K562 (cell line): ENCODE measurements at regions not wholly inside any gene's neighbourhood (a gene's known extent, or its start where the extent isn't known, plus 50 kb on each side); places are given as distances from the start of the nearest gene placed in this dataset.

Experiments used
- ATAC-seq: fragments of 200-7000 bp; cut with Tn5 transposase; 3 replicates; pipeline ENCODE4 v1.9.1; 2020; ENCODE audit warnings: moderate library complexity
- BruUV-seq: library from RNA; stranded (reverse); fragments of 400-500 nt; replicated peaks from 2 replicates; lab custom pipeline; 2021; lab: Mats Ljungman, UMichigan
- CTCF ChIA-PET: fragments of 300-600 bp; formaldehyde crosslinking; extraction: SDS; loops from one replicate; lab custom pipeline; 2021; ENCODE audit warnings: low intra/inter-chr PET ratio; lab: Yijun Ruan, JAX
- POLR2A ChIA-PET: fragments of 300-600, 350-650 bp; sonication (Branson Sonifier 250); formaldehyde crosslinking; extraction: SDS; loops from one replicate; lab custom pipeline; 2021; ENCODE audit warnings: antibody characterized with exemption, inconsistent platforms; lab: Yijun Ruan, JAX
- DNase-seq, 4 experiments: peaks; one replicate each; pipeline versions ENCODE4 v3.0.0 to v3.0.0-alpha.2; 2011 to 2018; ENCODE audit warnings: low spot score in 3 of 4, mixed read lengths in 3 of 4; ENCODE audit errors: extremely low read depth in 1 of 4
- FAIRE-seq: peaks from 2 replicates; lab custom pipeline; 2011; peaks lifted over from hg19 to GRCh38; lab: Jason Lieb, UNC
- H2AFZ ChIP-seq: 2 replicates; pipeline ENCODE4 v1.6.0; 2011; ENCODE audit warnings: low read depth, low read length, control low read depth, inconsistent platforms
- H3K27ac ChIP-seq: fragments of 200-600 bp; 3 replicates; pipeline ENCODE4 v1.8.0; 2011; ENCODE audit warnings: low read depth, mild to moderate bottlenecking, control low read depth, inconsistent platforms, low read length, moderate library complexity, mixed read lengths; ENCODE audit errors: extremely low read depth
- H3K27me3 ChIP-seq, 2 experiments: fragments of 300-600 bp in 1 of 2; 2 replicates in 1 of 2; 3 replicates in 1 of 2; pipeline versions ENCODE4 v1.6.0 to v1.8.0; 2011; ENCODE audit warnings: inconsistent platforms in 2 of 2, low read length in 2 of 2, mild to moderate bottlenecking in 1 of 2, mixed read lengths in 1 of 2, moderate library complexity in 1 of 2; ENCODE audit not compliant: control insufficient read depth in 2 of 2, insufficient read depth in 2 of 2
- H3K36me3 ChIP-seq: fragments of 300-600 bp; 3 replicates; pipeline ENCODE4 v1.8.0; 2011; ENCODE audit warnings: mild to moderate bottlenecking, low read length, inconsistent platforms; ENCODE audit not compliant: control insufficient read depth, insufficient read depth
- H3K4me1 ChIP-seq, 2 experiments: fragments of 200-600 bp in 1 of 2; replicated peaks in 1 of 2; 2 replicates in 1 of 2; 3 replicates in 1 of 2; pipeline versions ENCODE4 v1.5.1 to v1.8.0; 2011; ENCODE audit warnings: inconsistent platforms in 2 of 2, low read length in 2 of 2, mild to moderate bottlenecking in 1 of 2, mixed read lengths in 1 of 2, moderate library complexity in 1 of 2; ENCODE audit not compliant: control insufficient read depth in 2 of 2, insufficient read depth in 2 of 2
- H3K4me2 ChIP-seq: 2 replicates; pipeline ENCODE4 v1.6.1; 2011; ENCODE audit warnings: low read length, control low read depth, inconsistent platforms, mixed read lengths; ENCODE audit not compliant: insufficient read depth
- H3K4me3 ChIP-seq: fragments of 200-600 bp; sonication (generic), shearing (Covaris generic); 2 replicates; pipeline ENCODE4 v1.5.1; 2016; ENCODE audit warnings: control low read depth, inconsistent platforms
- H3K79me2 ChIP-seq: fragments of 200-600 bp; 3 replicates; pipeline ENCODE4 v1.8.0; 2011; ENCODE audit warnings: low read length, inconsistent platforms; ENCODE audit not compliant: control insufficient read depth, insufficient read depth
- H3K9ac ChIP-seq, 2 experiments: 2 replicates each; pipeline versions ENCODE4 v1.6.0 to v1.6.1; 2011; ENCODE audit warnings: low read depth in 2 of 2, low read length in 2 of 2, control low read depth in 1 of 2, inconsistent platforms in 1 of 2, mild to moderate bottlenecking in 1 of 2, mixed read lengths in 1 of 2; ENCODE audit not compliant: insufficient read depth in 1 of 2
- H3K9me1 ChIP-seq: one replicate; pipeline ENCODE4 v1.6.0; 2011; ENCODE audit warnings: inconsistent platforms, mild to moderate bottlenecking, low read length, moderate library complexity; ENCODE audit not compliant: control insufficient read depth, insufficient read depth
- H3K9me3 ChIP-seq: replicated peaks from 2 replicates; pipeline ENCODE4 v1.5.1; 2011; ENCODE audit warnings: low read depth, low read length, inconsistent platforms; ENCODE audit not compliant: control insufficient read depth, insufficient read depth
- H4K20me1 ChIP-seq: replicated peaks from 2 replicates; pipeline ENCODE4 v1.6.1; 2011; ENCODE audit warnings: low read length, inconsistent platforms, mixed read lengths; ENCODE audit not compliant: control insufficient read depth, insufficient read depth
- ATF2 ChIP-seq: sonication (generic); formaldehyde crosslinking; IDR thresholded peaks from 2 replicates; pipeline ENCODE4 v1.8.1; 2022; ENCODE audit warnings: missing genetic modification reagents
- C11orf30 ChIP-seq: fragments of 450-650 bp; IDR thresholded peaks from 2 replicates; pipeline ENCODE4 v1.6.1; 2016; ENCODE audit warnings: low read depth, mild to moderate bottlenecking
- EP300 ChIP-seq: IDR thresholded peaks from 2 replicates; pipeline ENCODE4 v1.6.1; 2012; ENCODE audit warnings: low read length, improper control_type of control experiment
- EP400 ChIP-seq: fragments of 450-650 bp; IDR thresholded peaks from 2 replicates; pipeline ENCODE4 v1.6.1; 2017; ENCODE audit warnings: antibody characterized with exemption, mild to moderate bottlenecking, moderate library complexity
- HDAC6 ChIP-seq: IDR thresholded peaks from 2 replicates; pipeline ENCODE4 v1.6.1; 2012; ENCODE audit warnings: low read depth, mild to moderate bottlenecking, control low read depth, inconsistent platforms, low read length, moderate library complexity
- HDAC8 ChIP-seq: fragments of 450-650 bp; IDR thresholded peaks from 2 replicates; pipeline ENCODE4 v1.6.1; 2016; ENCODE audit warnings: mild to moderate bottlenecking, missing genetic modification characterization, moderate library complexity, missing compliant biosample characterization
- HNRNPLL ChIP-seq: fragments of 200-400 bp; formaldehyde crosslinking; IDR thresholded peaks from 2 replicates; pipeline ENCODE4 v1.6.1; 2017; ENCODE audit warnings: low read length, low read depth, mild to moderate bottlenecking; ENCODE audit not compliant: poor library complexity, severe bottlenecking
- MBD2 ChIP-seq: sonication (generic); IDR thresholded peaks from 2 replicates; pipeline ENCODE4 v1.6.1; 2016; ENCODE audit warnings: low read depth, borderline replicate concordance
- MCM2 ChIP-seq: fragments of 450-650 bp; IDR thresholded peaks from 2 replicates; pipeline ENCODE4 v1.6.1; 2017; ENCODE audit warnings: low read depth, mild to moderate bottlenecking
- MLLT1 ChIP-seq, 2 experiments: fragments of 450-650 bp; IDR thresholded peaks; 2 replicates each; pipeline ENCODE4 v1.6.1; 2016
- NCOA2 ChIP-seq, 2 experiments: fragments of 450-650 bp; IDR thresholded peaks; 2 replicates each; pipeline ENCODE4 v1.6.1; 2018; ENCODE audit warnings: mild to moderate bottlenecking in 2 of 2, moderate library complexity in 1 of 2; ENCODE audit not compliant: partially characterized antibody in 2 of 2
- NFATC3 ChIP-seq: fragments of 450-650 bp; IDR thresholded peaks from 2 replicates; pipeline ENCODE4 v1.6.1; 2017; ENCODE audit warnings: mild to moderate bottlenecking
- PPARD ChIP-seq: fragments of 250-450 bp; sonication (Bioruptor Pico); IDR thresholded peaks from 2 replicates; pipeline ENCODE4 v1.8.0; 2022; ENCODE audit warnings: inconsistent platforms, mild to moderate bottlenecking, moderate library complexity
- SRSF7 ChIP-seq: fragments of 200-400 bp; formaldehyde crosslinking; optimal IDR thresholded peaks from 2 replicates; pipeline ENCODE3; 2017; ENCODE audit warnings: mild to moderate bottlenecking, low read depth, low read length
- TFAM ChIP-seq: fragments of 250-450 bp; sonication (Bioruptor Pico); conservative IDR thresholded peaks from 2 replicates; pipeline ENCODE4 v1.5.0; 2021; ENCODE audit warnings: mild to moderate bottlenecking, moderate library complexity
- ZNF699 ChIP-seq: fragments of 250-450 bp; sonication (Bioruptor Pico); IDR thresholded peaks from 2 replicates; pipeline ENCODE4 v1.8.0; 2021; ENCODE audit warnings: mild to moderate bottlenecking, moderate library complexity; ENCODE audit not compliant: insufficient replicate concordance
- ZNF764 ChIP-seq: fragments of 250-450 bp; sonication (Bioruptor Pico); IDR thresholded peaks from 2 replicates; pipeline ENCODE4 v1.4.0; 2020; ENCODE audit warnings: low read depth, mild to moderate bottlenecking, moderate library complexity
- WGBS: fragments of 100-300 bp; shearing (Covaris generic); methylation state at CpG from one replicate; pipeline ENCODE4 v1.1.6; 2016; ENCODE audit warnings: low coverage, mixed read lengths; ENCODE audit not compliant: insufficient coverage; ENCODE audit errors: missing lambda C conversion rate; 5-methylcytosine and 5-hydroxymethylcytosine counted together
- in situ Hi-C: fragments of 300-500 bp; cut with MboI; formaldehyde crosslinking; loops from 4 replicates; pipeline ENCODE4 v1.15.0; 2018; ENCODE audit warnings: inconsistent platforms, mixed read lengths
- intact Hi-C: fragments of 100-400 bp; cut with micrococcal nuclease; formaldehyde crosslinking; loops from 2 replicates; pipeline ENCODE4 v1.14.2; 2022

- Histone ChIP-seq H3K79me2 (no peaks in the 10 kb centered on the region), H3K27ac (no peak overlapping the region), H3K9me3 (no peaks in the 10 kb centered on the region), H3K9ac (no peak overlapping the region), H2AFZ (no peak overlapping the region), H3K27me3 (0 out of 5 replicates have a peak, but pooled peaks cover 0 to 5% of the 10 kb centered on the region in 2 experiments), H4K20me1 (no peaks in the 10 kb centered on the region), H3K9me1 (no peaks in the 10 kb centered on the region), H3K4me1 (no peaks in the 10 kb centered on the region; a peak in 1 of 5 replicates), H3K4me2 (no peak overlapping the region), H3K4me3 (no peak overlapping the region), H3K36me3 (no peaks in the 10 kb centered on the region)
- POLR2A ChIA-PET, result no interaction called here
- intact Hi-C loops, result no loop called here
- in situ Hi-C loops, result no loop called here
- BruUV-seq, result no TSS peak
- DNase-seq, result no peak
- CTCF ChIA-PET, result no interaction called here
- no peak for FAIRE-seq
- 4% methylated on average over 2 of the region's 2 CpGs for WGBS
- TF ChIP-seq PPARD (no peak), ATF2 (CRISPR knock-in tag) (no peak), EP300 (no peak), NFATC3 (no peak), MLLT1 (IDR thresholded peaks at IDR 0.05) (no peak), C11orf30 (no peak), MCM2 (no peak), ZNF699 (CRISPR knock-in tag) (no peak), ZNF764 (CRISPR knock-in tag) (no peak), HDAC8 (tag) (no peak), HDAC6 (no peak), MBD2 (no peak), HNRNPLL (no peak), TFAM (CRISPR knock-in tag) (no peak), SRSF7 (no peak), NCOA2 (IDR thresholded peaks at IDR 0.05; ENCODE audit: partially characterized antibody in 2 of 2) (no peak), EP400 (no peak)
- ATAC-seq, result no peak
These were observed 299.3 kb downstream of the ENC1 start for GRCh38 chr5:74341221-74341620.
